GM04504 (cell line): ENCODE measurements at regions not wholly inside any gene's neighbourhood (a gene's known extent, or its start where the extent isn't known, plus 50 kb on each side); places are given as distances from the start of the nearest gene placed in this dataset.
"Not testable (repeated sequence)": the region's sequence is repeated elsewhere in the genome, so short reads cannot be mapped to it uniquely, and the experiment has no call there.

ENCODE experiments used
- DNase-seq: peaks from one replicate; pipeline ENCODE4 v3.0.0-alpha.2; 2012; ENCODE audit warnings: low read depth

DNA sequence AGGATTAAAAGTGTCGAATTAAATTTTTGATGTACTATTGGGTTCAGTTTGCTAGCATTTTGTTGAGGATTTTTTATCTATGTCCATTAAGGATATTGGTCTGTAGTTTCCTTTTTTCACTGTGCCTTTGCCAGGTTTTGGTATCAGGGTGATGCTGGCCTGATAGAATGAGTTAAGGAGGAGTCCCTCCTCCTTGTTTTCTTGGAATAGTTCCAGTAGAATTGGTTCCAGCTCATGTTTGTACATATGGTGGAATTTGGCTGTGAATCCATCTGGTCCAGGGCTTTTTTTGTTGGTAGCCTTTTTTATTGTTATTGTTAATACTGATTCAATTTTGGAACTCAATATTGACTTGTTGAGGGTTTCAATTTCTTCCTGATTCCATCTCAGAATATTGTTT lies 141.8 kb downstream of the SIM1 start:
- DNase-seq = no peak

DNA sequence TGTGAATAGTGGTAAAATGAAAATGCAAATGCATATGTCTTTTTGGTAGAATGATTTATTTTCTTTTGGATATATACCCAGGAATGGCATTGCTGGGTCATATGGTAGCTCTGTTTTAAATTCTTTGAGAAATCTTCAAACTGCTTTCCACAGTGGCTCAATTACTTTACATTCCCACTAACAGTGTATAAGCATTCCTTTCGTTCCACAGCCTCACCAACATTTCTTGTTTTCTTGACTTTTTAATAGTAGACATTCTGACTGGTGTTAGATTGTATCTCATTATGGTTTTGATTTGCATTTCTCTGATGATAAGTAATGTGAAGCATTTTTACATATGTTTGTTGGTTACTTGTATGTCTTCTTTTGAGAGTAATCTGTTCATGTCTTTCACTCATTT lies 144.0 kb downstream of the SIM1 start:
- DNase-seq = no peak

DNA sequence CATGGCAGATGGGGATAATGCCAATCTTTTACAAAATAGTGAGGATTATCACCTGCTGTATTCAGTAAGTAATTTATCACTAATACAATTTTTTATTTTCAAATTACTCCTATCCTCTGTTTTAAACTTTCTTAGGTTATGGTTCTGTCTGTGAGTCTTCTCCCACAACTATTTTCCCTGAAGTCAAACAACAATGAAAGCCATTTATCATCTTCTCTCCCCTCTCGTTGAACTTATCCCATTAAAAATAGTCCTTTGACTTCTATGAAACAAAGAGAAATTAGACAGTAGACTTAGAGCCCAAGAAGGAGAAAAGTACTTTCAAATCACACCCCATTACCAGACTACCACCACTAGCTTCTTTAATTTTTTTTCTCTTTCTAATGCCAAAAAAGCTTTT lies 147.7 kb downstream of the SIM1 start:
- DNase-seq = no peak

DNA sequence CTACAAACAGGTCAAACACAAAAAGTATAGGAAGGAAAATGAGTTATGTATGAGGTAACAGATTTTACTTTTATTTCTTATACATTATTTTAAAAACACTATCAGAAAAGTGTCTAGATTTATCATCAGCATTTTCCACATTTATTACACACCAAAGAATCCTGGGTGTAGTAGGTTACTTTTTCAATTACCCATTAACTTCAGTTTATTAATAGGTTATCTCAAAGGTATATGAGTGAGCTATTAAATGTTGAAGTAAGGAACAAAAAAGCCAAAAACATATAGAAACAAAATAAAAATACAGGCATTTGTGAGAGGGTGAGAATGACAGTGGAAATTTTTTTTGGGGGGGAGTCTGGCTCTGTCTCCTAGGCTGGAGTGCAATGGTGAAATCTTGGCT lies 150.5 kb downstream of the SIM1 start:
- DNase-seq = no peak

DNA sequence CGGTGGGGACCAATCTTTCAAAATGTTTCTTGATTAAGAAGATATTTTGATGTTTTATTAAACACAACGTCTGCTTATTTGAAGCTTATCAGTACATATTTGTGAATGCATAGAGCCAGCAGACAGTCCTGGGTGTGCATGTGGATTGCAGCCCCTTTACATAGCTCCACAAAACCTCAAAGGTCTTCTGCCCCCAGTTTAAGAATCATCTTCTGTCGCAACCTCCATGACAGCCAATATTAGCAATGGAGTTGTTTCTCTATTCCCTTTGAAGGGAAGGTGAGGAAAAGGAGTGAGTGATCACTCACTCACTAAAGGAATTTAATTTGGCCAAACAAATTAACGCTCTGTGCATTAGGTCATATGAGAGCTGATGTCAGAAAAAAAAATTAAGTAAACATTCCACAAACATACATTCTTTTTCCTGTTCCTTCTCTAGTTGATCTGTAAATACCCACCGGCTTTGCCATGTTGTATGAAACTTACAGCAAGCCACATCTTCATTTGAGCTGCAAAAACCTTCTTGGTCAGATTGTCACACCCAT lies 152.9 kb downstream of the SIM1 start:
- no peak for DNase-seq

DNA sequence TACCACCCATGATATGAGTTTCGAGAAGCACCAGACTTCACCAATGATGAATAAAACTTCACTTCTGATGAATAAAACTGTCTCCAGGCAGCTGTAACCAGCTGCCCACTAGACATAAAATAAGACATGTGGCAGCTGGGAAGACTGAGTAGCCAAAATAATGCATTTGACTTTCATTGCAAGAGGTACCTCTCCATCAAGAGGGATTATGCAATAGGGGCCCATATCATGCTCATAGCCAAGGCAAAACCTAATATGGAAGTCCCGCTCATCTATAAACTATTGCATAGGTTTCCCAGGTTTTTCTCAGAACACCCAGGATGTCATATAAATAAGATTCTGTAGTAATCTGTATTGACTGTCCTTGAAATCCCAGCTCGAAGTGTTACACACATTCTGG lies 155.5 kb downstream of the SIM1 start:
- no peak for DNase-seq

DNA sequence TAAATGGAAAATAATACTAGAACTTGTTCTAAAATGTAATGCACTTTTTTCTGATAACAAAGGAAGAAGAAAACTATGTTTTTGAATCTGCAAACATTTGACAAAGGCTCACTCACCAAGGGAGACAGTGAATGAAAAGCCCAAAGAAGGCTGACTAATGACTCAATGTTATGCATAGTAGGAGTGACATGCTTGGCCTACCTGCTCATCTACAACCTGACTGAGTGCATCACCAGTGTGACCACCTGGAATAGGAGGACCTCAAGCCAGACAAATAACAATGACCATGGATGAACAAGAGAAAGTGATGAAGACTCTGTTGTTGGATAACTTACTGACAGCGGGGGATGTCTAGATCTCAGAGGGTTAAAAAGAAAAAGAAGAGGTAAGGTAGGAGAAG lies 157.2 kb downstream of the SIM1 start:
- no peak for DNase-seq

DNA sequence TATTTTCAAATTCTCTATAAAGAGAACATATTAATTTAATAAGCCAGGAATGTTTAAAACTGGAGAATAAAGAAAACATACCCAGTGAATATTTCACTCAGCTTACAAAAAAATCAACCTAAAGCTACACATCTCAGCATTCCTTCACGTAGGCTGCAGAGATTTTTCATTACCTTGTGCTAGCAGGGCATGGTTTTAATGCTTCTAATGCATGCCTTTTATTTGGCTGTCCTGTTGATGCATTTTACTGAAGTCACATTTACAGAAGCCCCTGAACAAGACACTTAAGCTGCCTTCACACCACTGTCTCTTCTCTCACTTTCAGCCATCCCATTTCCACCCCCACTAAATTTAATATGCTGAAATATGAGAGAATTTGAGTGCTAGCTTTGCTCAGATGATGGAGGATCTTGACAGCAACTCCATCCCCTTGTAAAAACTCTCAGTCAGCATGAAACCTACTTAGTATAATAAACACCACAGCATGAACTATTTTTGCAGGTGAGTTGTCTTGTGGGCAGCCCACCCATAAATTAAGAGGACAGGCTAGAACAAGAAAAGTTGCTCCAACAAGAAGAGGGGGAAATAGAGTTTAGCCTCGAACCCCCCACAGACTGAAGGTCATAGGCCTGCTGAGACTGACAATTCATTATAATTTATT lies 159.4 kb downstream of the SIM1 start:
- no peak for DNase-seq

DNA sequence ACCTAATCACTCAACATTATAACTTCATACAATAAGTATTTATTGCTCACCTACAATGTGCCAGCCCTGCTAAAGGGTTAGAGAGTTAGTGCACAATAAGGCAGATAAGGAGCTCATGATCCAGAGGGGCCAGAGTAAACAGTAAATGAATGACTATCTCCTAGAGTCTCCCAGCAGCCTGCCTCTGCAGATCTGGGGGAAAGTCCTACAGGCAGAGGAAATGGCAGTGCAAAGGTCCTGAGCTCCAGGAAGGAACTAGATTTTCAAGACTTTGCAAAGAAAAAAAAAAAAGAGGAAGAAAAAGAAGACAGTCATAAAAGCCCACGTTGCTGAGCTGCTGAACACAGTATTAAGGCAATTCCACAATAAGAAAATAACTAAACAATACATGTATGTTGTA lies 160.1 kb downstream of the SIM1 start:
- DNase-seq = no peak

DNA sequence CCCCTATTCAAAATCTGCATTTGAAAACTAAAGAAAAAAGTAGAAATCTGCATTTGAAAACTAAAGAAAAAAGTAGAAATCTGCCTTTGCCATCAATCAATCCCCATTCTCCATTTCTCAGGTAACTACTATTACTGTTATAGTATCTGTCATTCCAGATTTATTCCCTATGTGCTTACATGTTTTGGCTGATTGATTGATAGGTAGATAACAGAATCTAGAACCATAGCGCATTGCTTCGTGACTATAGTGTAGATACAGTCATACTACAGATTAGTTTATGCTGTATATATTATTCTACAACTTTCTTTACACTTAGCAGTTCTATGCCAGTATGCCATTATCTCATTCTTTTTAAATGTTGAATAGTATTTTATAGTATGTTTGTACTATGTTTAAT lies 163.0 kb downstream of the SIM1 start:
- no peak for DNase-seq

DNA sequence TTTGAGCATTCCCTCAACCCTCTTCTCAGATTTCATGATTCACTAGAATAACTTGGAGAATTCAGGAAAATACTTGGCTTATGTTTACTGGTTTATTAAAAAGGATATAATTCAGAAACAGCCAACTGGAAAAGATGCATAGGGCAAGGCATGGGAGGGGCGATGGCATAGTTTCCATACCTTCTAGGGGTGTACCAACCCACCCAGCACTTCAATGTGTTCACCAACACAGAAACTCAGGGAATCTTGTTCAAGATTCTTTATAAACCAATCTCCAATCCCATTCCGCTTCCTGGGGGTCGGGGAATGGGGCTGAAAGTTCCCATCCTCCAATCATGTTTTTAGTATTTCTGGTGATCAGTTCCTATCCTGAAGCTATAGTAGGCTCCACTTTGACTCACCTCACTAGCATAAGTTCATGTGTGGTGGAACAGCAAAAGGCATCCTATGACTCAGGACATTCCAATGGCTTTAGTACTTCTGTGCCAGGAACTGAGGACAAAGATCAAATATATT lies 164.4 kb downstream of the SIM1 start:
- DNase-seq = peak; percentile 77

DNA sequence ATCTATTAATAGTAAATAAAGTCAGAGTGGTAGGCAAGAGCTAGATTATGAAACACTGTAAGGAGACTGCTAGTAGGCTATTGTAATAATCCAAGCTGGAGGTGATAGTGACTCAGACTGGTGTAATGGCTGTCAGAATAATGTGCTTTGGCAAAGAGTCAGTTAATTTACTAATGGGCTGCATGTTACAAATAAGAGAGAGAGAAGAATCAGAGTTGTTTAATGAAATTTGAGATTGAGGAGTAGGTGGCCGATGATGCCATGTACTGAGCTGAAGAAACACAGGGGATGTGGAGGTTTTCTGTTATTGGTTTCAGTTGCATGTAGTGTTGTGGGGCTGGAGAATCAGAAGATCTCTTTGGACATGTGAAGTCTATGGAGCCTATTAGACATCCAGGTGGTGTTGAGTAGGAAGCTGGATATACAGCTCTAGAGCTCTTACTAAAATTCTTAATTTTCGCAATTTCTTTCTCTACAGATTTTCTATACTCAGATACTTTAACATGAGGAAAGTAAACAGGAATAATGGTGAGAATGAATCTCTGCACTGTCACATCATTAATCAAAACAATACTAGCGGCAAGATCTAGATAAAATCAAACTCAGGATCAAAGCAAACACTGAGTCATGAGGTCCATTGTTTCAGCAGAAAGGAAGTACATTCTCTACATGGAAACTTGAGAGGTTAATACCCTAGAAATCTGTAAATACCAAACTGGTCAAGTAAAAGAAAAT lies 167.7 kb downstream of the SIM1 start:
- peak; percentile 57 for DNase-seq

DNA sequence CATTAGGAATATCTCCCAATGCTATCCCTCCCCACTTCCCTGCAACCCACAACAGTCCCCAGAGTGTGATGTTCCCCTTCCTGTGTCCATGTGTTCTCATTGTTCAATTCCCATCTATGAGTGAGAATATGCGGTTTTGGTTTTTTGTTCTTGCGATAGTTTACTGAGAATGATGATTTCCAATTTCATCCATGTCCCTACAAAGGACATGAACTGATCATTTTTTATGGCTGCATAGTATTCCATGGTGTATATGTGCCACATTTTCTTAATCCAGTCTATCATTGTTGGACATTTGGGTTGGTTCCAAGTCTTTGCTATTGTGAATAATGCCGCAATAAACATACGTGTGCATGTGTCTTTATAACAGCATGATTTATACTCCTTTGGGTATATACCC lies 169.5 kb downstream of the SIM1 start:
- DNase-seq = not testable (repeated sequence)

DNA sequence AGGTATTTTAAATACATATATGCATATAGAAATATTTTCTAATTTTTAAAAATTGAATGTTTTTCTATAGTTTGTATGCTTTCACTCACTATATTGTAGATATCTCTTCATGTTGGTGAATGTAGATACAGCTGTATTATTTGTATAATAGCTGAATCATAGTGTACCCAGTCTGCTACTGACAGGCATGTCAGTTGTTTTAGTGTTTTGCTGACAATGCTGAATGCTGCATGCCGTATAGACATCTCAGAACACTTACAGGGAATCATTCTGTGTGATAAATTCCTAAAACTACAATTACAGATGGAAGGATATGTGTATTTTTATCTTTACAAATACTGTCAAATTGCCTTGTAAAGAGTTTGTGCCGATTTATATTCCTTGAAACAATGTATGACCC lies 175.4 kb downstream of the SIM1 start:
- DNase-seq = no peak

DNA sequence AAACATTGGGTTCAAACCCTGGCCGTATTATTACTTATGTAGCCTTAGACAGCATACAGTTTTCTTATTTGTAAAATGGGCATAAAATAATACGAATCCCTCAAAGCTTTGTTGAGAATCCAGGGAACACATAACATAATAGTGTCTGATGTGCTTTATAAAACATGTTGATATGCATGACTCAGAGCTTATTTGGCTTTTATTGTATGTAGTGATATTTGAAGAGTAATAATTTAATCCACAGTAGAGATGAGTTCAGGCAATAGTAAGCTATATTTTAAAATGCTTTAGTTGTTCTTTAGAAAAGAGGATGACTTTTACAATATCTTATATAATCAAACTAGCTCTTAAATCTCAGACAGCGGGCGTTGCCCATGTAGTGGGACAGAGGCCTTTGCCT lies 176.4 kb downstream of the SIM1 start:
- DNase-seq = no peak

DNA sequence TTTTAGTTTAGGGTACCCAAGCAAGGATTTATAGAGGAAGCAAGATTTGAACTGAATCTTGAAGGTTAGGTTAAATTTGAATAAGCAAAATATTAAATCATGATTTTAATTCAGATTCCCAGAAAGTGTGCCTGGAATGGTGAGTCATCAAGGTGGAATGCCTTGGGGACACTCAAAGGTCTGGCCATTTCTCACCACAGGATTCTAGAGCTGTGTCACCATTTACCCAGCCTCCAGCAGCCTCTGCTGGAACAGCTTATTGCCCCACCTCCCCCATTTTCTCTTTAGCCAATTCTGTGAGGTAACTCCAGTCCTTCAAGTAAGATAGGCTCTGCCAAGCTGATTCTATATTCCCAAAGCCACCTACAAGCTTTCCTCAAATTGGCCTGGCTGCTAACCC lies 181.4 kb downstream of the SIM1 start:
- DNase-seq = no peak

DNA sequence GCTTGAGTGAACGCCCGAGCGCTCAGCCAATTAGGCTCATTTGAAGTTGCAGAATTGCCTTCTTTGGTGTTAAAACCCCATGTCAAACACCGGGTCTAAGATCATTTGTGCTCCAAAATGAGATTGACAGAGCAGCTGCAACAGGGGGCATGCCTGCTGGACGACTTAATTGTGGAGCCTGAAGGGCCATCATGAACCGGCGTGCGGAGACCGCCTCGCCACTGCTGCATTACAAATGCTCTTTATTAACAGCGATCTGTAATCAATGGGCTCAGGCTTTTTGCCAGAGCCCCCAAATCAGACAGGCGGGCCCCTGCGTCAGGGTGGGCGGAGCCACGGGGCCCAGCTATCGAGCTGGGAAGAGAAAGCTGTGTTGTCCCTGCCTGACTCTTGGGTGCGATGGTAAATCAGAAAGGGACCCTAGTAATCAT lies 183.2 kb downstream of the SIM1 start:
- no peak for DNase-seq

DNA sequence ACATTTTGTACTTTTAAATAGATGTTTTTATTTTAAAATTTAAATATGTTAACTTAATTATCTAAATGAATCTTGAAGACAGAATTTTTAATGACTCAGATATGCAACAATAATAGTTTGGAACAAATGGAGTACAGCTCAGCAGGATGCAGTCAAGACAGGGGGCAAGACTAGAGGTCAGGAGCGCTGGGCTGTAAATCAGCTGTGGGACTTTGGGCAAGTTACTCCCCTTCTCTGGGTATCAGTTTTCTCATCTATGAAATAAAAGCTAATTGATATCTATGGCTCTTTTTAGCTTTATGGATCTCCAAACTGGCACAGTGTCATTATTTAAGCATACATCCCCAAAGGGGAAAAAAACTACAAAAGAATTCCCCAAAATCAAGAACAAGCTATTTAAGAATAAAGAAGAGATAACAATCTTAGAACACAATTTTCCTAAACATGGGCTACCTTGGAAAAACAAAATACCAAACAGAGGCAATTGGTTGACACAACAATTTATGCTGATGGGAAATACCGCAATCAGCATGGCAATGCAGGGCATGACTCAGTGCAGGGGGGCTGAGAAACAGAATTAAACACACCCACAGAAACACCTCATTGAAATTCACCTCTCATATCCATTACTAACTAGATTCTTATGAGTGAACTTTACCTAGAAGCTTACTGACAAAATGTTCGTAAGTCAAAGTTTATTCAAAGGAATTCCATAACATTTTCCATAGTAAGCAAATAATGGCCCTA lies 188.2 kb downstream of the SIM1 start:
- DNase-seq = no peak

DNA sequence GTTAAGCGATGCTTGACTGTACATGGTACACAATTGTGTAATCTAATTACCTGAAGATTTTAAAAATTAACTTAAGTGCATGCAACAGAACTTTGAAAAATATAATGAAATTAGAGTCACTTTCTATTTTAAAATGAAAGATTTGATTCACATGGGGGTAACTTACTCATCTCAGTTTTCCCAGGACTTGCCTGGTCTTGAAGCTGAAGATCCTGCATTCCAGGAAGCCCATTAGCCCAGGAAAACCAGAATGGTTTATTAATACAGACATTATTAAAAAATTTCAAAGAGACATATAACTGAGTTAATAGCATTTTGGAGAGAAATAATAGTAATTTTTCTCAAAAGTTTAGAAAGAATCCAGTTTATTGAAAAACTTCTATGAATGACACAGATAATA lies 190.6 kb downstream of the SIM1 start:
- DNase-seq = no peak

DNA sequence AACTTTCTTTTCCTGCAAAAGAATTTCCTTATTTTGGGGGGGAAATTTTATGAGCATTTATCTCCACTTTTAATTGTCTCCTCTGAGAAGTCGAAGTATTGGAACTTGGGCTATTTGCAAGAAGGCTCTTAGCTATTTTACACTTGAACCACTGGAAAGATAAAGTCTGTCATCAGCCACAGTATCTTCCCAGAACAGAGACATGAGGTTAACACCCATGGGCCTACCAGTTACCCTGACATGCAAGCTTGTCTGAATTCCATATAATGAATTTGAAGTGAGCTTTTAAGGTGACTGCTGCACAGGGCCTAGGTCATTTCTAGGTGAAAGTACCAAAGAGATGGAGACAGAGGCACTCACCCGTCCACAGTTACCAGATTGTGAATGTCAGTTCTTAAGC lies 193.1 kb downstream of the SIM1 start:
- no peak for DNase-seq

DNA sequence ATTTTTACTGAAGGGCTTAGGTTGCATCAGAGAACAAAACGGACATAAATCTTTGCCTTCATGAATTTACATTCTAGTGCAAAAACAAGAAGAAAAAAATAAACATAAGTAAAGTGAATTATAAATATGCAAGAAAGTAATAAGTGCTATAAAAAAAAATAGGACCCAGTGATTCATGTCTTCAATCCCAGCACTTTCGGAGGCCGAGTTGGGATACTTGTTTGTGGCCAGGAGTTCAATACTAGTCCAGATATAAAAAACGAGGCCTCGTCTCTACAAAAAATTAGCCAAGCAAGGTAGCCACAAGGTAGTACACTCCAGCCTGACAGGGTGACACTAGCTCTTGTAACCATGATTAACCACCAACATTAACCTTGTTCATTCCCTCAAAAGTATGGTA lies 193.5 kb downstream of the SIM1 start:
- DNase-seq = no peak

DNA sequence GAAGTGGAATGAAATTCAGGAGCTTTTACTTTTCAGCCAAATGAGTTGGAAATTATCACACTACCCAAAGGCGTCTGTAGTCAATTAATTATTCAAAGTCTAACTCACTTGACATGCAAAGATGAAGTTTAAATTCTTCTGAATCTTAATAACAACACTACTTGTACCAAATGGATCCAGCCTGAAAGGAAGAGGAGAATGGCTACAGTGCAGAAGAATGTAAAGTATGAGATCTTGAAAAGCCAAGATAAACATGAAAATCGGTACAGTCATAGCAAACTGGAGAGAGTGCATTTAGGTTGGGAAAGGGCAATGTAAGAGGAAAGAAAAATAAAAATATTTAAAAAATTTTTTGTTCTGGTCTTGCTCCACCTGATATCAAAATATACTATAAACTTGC lies 195.5 kb downstream of the SIM1 start:
- no peak for DNase-seq

DNA sequence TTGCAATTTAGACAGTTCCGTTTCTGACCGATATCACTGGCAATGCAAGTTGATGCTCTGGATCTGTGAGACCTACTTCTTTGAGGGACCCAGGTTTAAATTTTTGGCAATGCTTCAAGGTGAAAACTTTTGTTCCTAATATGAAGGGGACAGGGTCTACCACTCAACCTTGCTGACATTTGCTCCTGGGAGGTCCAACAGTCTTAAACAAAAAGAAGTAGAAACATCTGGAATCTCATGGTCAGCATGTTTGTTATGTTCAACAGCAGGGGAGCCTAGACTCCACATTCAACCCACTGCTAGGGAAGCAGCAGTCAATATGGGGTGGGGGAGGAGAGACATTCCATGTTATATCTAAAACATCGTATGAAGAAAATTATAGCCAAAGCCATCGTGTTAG lies 196.4 kb downstream of the SIM1 start:
- DNase-seq = no peak
